K562 (cell line): ENCODE measurements at regions not wholly inside any gene's neighbourhood (a gene's known extent, or its start where the extent isn't known, plus 50 kb on each side); places are given as distances from the start of the nearest gene placed in this dataset.
A peak's percentile ranks its signal among the peaks of the same experiment; 100 is the strongest.
"Not testable (repeated sequence)": the region's sequence is repeated elsewhere in the genome, so short reads cannot be mapped to it uniquely, and the experiment has no call there.

Experiments
- ATAC-seq: fragments of 200-7000 bp; cut with Tn5 transposase; 3 replicates; pipeline ENCODE4 v1.9.1; 2020; ENCODE audit warnings: moderate library complexity
- BruUV-seq: library from RNA; stranded (reverse); fragments of 400-500 nt; replicated peaks from 2 replicates; lab custom pipeline; 2021; lab: Mats Ljungman, UMichigan
- CTCF ChIA-PET: fragments of 300-600 bp; formaldehyde crosslinking; extraction: SDS; loops from one replicate; lab custom pipeline; 2021; ENCODE audit warnings: low intra/inter-chr PET ratio; lab: Yijun Ruan, JAX
- POLR2A ChIA-PET: fragments of 300-600, 350-650 bp; sonication (Branson Sonifier 250); formaldehyde crosslinking; extraction: SDS; loops from one replicate; lab custom pipeline; 2021; ENCODE audit warnings: antibody characterized with exemption, inconsistent platforms; lab: Yijun Ruan, JAX
- DNase-seq, 4 experiments: peaks; one replicate each; pipeline versions ENCODE4 v3.0.0 to v3.0.0-alpha.2; 2011 to 2018; ENCODE audit warnings: low spot score in 3 of 4, mixed read lengths in 3 of 4; ENCODE audit errors: extremely low read depth in 1 of 4
- FAIRE-seq: peaks from 2 replicates; lab custom pipeline; 2011; peaks lifted over from hg19 to GRCh38; lab: Jason Lieb, UNC
- H2AFZ ChIP-seq: 2 replicates; pipeline ENCODE4 v1.6.0; 2011; ENCODE audit warnings: low read depth, low read length, control low read depth, inconsistent platforms
- H3K27ac ChIP-seq: fragments of 200-600 bp; 3 replicates; pipeline ENCODE4 v1.8.0; 2011; ENCODE audit warnings: low read depth, mild to moderate bottlenecking, control low read depth, inconsistent platforms, low read length, moderate library complexity, mixed read lengths; ENCODE audit errors: extremely low read depth
- H3K27me3 ChIP-seq, 2 experiments: fragments of 300-600 bp in 1 of 2; 2 replicates in 1 of 2; 3 replicates in 1 of 2; pipeline versions ENCODE4 v1.6.0 to v1.8.0; 2011; ENCODE audit warnings: inconsistent platforms in 2 of 2, low read length in 2 of 2, mild to moderate bottlenecking in 1 of 2, mixed read lengths in 1 of 2, moderate library complexity in 1 of 2; ENCODE audit not compliant: control insufficient read depth in 2 of 2, insufficient read depth in 2 of 2
- H3K36me3 ChIP-seq: fragments of 300-600 bp; 3 replicates; pipeline ENCODE4 v1.8.0; 2011; ENCODE audit warnings: mild to moderate bottlenecking, low read length, inconsistent platforms; ENCODE audit not compliant: control insufficient read depth, insufficient read depth
- H3K4me1 ChIP-seq, 2 experiments: fragments of 200-600 bp in 1 of 2; replicated peaks in 1 of 2; 2 replicates in 1 of 2; 3 replicates in 1 of 2; pipeline versions ENCODE4 v1.5.1 to v1.8.0; 2011; ENCODE audit warnings: inconsistent platforms in 2 of 2, low read length in 2 of 2, mild to moderate bottlenecking in 1 of 2, mixed read lengths in 1 of 2, moderate library complexity in 1 of 2; ENCODE audit not compliant: control insufficient read depth in 2 of 2, insufficient read depth in 2 of 2
- H3K4me2 ChIP-seq: 2 replicates; pipeline ENCODE4 v1.6.1; 2011; ENCODE audit warnings: low read length, control low read depth, inconsistent platforms, mixed read lengths; ENCODE audit not compliant: insufficient read depth
- H3K4me3 ChIP-seq: fragments of 200-600 bp; sonication (generic), shearing (Covaris generic); 2 replicates; pipeline ENCODE4 v1.5.1; 2016; ENCODE audit warnings: control low read depth, inconsistent platforms
- H3K79me2 ChIP-seq: fragments of 200-600 bp; 3 replicates; pipeline ENCODE4 v1.8.0; 2011; ENCODE audit warnings: low read length, inconsistent platforms; ENCODE audit not compliant: control insufficient read depth, insufficient read depth
- H3K9ac ChIP-seq, 2 experiments: 2 replicates each; pipeline versions ENCODE4 v1.6.0 to v1.6.1; 2011; ENCODE audit warnings: low read depth in 2 of 2, low read length in 2 of 2, control low read depth in 1 of 2, inconsistent platforms in 1 of 2, mild to moderate bottlenecking in 1 of 2, mixed read lengths in 1 of 2; ENCODE audit not compliant: insufficient read depth in 1 of 2
- H3K9me1 ChIP-seq: one replicate; pipeline ENCODE4 v1.6.0; 2011; ENCODE audit warnings: inconsistent platforms, mild to moderate bottlenecking, low read length, moderate library complexity; ENCODE audit not compliant: control insufficient read depth, insufficient read depth
- H3K9me3 ChIP-seq: replicated peaks from 2 replicates; pipeline ENCODE4 v1.5.1; 2011; ENCODE audit warnings: low read depth, low read length, inconsistent platforms; ENCODE audit not compliant: control insufficient read depth, insufficient read depth
- H4K20me1 ChIP-seq: replicated peaks from 2 replicates; pipeline ENCODE4 v1.6.1; 2011; ENCODE audit warnings: low read length, inconsistent platforms, mixed read lengths; ENCODE audit not compliant: control insufficient read depth, insufficient read depth
- WGBS: fragments of 100-300 bp; shearing (Covaris generic); methylation state at CpG from one replicate; pipeline ENCODE4 v1.1.6; 2016; ENCODE audit warnings: low coverage, mixed read lengths; ENCODE audit not compliant: insufficient coverage; ENCODE audit errors: missing lambda C conversion rate; 5-methylcytosine and 5-hydroxymethylcytosine counted together
- in situ Hi-C: fragments of 300-500 bp; cut with MboI; formaldehyde crosslinking; loops from 4 replicates; pipeline ENCODE4 v1.15.0; 2018; ENCODE audit warnings: inconsistent platforms, mixed read lengths
- intact Hi-C: fragments of 100-400 bp; cut with micrococcal nuclease; formaldehyde crosslinking; loops from 2 replicates; pipeline ENCODE4 v1.14.2; 2022

- ATAC-seq, H3K4me3 ChIP-seq, FAIRE-seq, H3K27ac ChIP-seq, CTCF ChIA-PET, in situ Hi-C loops, H3K4me2 ChIP-seq, H3K36me3 ChIP-seq, POLR2A ChIA-PET, H3K79me2 ChIP-seq, H2AFZ ChIP-seq, H3K9me3 ChIP-seq, BruUV-seq, H3K27me3 ChIP-seq, H3K9me1 ChIP-seq, H3K4me1 ChIP-seq, H3K9ac ChIP-seq, H4K20me1 ChIP-seq, intact Hi-C loops: not testable (repeated sequence)
- 7% methylated on average over 23 of the region's 33 CpGs for WGBS
- peak in 1 of 4 experiments; percentile 1 for DNase-seq
Measured at GRCh38 chr7:63748571-63749302, 249.9 kb upstream of the ZNF722 start.

- H3K27me3 ChIP-seq, FAIRE-seq, H3K4me1 ChIP-seq, H4K20me1 ChIP-seq, POLR2A ChIA-PET, H3K9ac ChIP-seq, H3K4me3 ChIP-seq, CTCF ChIA-PET, DNase-seq, H3K4me2 ChIP-seq, H3K79me2 ChIP-seq, ATAC-seq, H3K9me1 ChIP-seq, intact Hi-C loops, H3K36me3 ChIP-seq, in situ Hi-C loops, BruUV-seq, H3K9me3 ChIP-seq, H3K27ac ChIP-seq, H2AFZ ChIP-seq: not testable (repeated sequence)
- WGBS: 0% methylated on average over 5 of the region's 18 CpGs
Measured at GRCh38 chr7:63752446-63752845, 246.2 kb upstream of the ZNF722 start.

GRCh38 chr7:63753160-63753559 is 245.5 kb upstream of the ZNF722 start:
- H3K9ac ChIP-seq, H2AFZ ChIP-seq, H3K27me3 ChIP-seq, intact Hi-C loops, ATAC-seq, POLR2A ChIA-PET, CTCF ChIA-PET, H3K9me3 ChIP-seq, H3K4me1 ChIP-seq, H3K27ac ChIP-seq, in situ Hi-C loops, H4K20me1 ChIP-seq, H3K4me2 ChIP-seq, DNase-seq, H3K9me1 ChIP-seq, BruUV-seq, H3K79me2 ChIP-seq, H3K4me3 ChIP-seq, FAIRE-seq, H3K36me3 ChIP-seq: not testable (repeated sequence)
- WGBS: no CpG with 5 or more reads among the region's 22 CpGs

- H2AFZ ChIP-seq, BruUV-seq, CTCF ChIA-PET, H3K9ac ChIP-seq, in situ Hi-C loops, H3K4me2 ChIP-seq, DNase-seq, H3K9me3 ChIP-seq, intact Hi-C loops, H4K20me1 ChIP-seq, POLR2A ChIA-PET, ATAC-seq, H3K4me1 ChIP-seq, H3K27me3 ChIP-seq, H3K4me3 ChIP-seq, H3K36me3 ChIP-seq, FAIRE-seq, H3K9me1 ChIP-seq, H3K27ac ChIP-seq, H3K79me2 ChIP-seq: not testable (repeated sequence)
- WGBS: 8% methylated on average over 11 of the region's 29 CpGs
Measured at GRCh38 chr7:63760202-63760601, 238.4 kb upstream of the ZNF722 start.
